Body of pancreas (tissue), 4 donors: ENCODE measurements at regions not wholly inside any gene's neighbourhood (a gene's known extent, or its start where the extent isn't known, plus 50 kb on each side); places are given as distances from the start of the nearest gene placed in this dataset.

Experiments used
- ATAC-seq: fragments of 150-250 bp; one replicate; pipeline ENCODE4 v1.9.1; 2016
- DNase-seq, 4 donors: peaks; one replicate each; pipeline ENCODE4 v3.0.0-alpha.2; 2019
- H3K27ac ChIP-seq, 4 donors: fragments of 200-600 bp; sonication (generic); 1 replicate in 3 of 4; 2 replicates in 1 of 4; pipeline versions ENCODE4 v1.5.1 to v1.6.1; 2016 to 2019; ENCODE audit warnings: mild to moderate bottlenecking in 1 of 4, mixed read lengths in 1 of 4, moderate library complexity in 1 of 4
- H3K27me3 ChIP-seq, 2 donors: fragments of 200-600 bp; sonication (generic); one replicate each; pipeline ENCODE4 v1.6.0; 2016; ENCODE audit warnings: mild to moderate bottlenecking in 1 of 2
- H3K36me3 ChIP-seq, 2 donors: fragments of 200-600 bp; sonication (generic); replicated peaks in 1 of 2; 2 replicates each; pipeline ENCODE4 v1.5.1; 2016; ENCODE audit warnings: low read depth in 2 of 2; ENCODE audit not compliant: insufficient read depth in 1 of 2
- H3K4me1 ChIP-seq: fragments of 200-600 bp; sonication (generic); one replicate; pipeline ENCODE4 v1.6.0; 2016
- H3K4me3 ChIP-seq, 2 donors: fragments of 200-600 bp; sonication (generic); 1 replicate in 1 of 2; 2 replicates in 1 of 2; pipeline ENCODE4 v1.5.1; 2016 to 2019
- H3K9me3 ChIP-seq, 3 donors: fragments of 200-600 bp; sonication (generic); 1 replicate in 2 of 3; 2 replicates in 1 of 3; pipeline ENCODE4 v1.5.1; 2016
- CTCF ChIP-seq, 7 experiments: fragments of 450-650 bp in 4 of 7; fragments of 200-600 bp in 3 of 7; sonication (generic) in 3 of 7; IDR thresholded peaks; one replicate each; pipeline ENCODE4 v1.5.1; 2016 to 2019; ENCODE audit warnings: antibody characterized with exemption in 7 of 7
- POLR2A ChIP-seq, 3 donors: fragments of 450-650 bp; IDR thresholded peaks; one replicate each; pipeline ENCODE4 v1.6.1; 2016; ENCODE audit warnings: antibody characterized with exemption in 3 of 3, mild to moderate bottlenecking in 2 of 3
- WGBS, 2 donors: methylation state at CpG; one replicate each; pipeline ENCODE4 v1.1.5; 2017; 5-methylcytosine and 5-hydroxymethylcytosine counted together
- intact Hi-C: fragments of 100-400 bp; cut with DNase I; formaldehyde crosslinking; loops from one replicate; pipeline ENCODE4 v1.15.1; 2023

GRCh38 chr7:7077945-7078344 is 104.4 kb upstream of the C1GALT1 start:
- intact Hi-C loops: no loop called here
- Histone ChIP-seq H3K27ac (no peak overlapping the region), H3K9me3 (no peaks in the 10 kb centered on the region), H3K27me3 (no peaks in the 10 kb centered on the region), H3K4me1 (no peaks in the 10 kb centered on the region), H3K36me3 (no peaks in the 10 kb centered on the region), H3K4me3 (no peak overlapping the region)
- no peak for ATAC-seq
- TF ChIP-seq POLR2A (IDR thresholded peaks at IDR 0.05) (no peak), CTCF (IDR thresholded peaks at IDR 0.05) (no peak)
- WGBS, 2 donors: 61 to 62% methylated on average over 8 of the region's 8 CpGs
- DNase-seq: no peak

GRCh38 chr7:7080802-7081201 is 101.5 kb upstream of the C1GALT1 start:
- no peak for TF ChIP-seq POLR2A (IDR thresholded peaks at IDR 0.05)
- TF ChIP-seq CTCF (IDR thresholded peaks at IDR 0.05): no peak
- DNase-seq (no peak), ATAC-seq (no peak)
- intact Hi-C loops: no loop called here
- 56 to 65% methylated on average over 2 of the region's 2 CpGs for WGBS, 2 donors
- H3K36me3 ChIP-seq: no peaks in the 10 kb centered on the region
- no peaks in the 10 kb centered on the region for H3K9me3 ChIP-seq
- no peaks in the 10 kb centered on the region for H3K27me3 ChIP-seq
- no peak overlapping the region for H3K4me3 ChIP-seq
- H3K27ac ChIP-seq: no peak overlapping the region
- no peaks in the 10 kb centered on the region for H3K4me1 ChIP-seq

GRCh38 chr7:7090460-7090859 is 91.9 kb upstream of the C1GALT1 start:
- H3K4me1 ChIP-seq: no peaks in the 10 kb centered on the region
- intact Hi-C loops: loop anchor here (10.0 kb wide), 1 partner anchor 444 kb away; the partner anchor contains the start of gene COL28A1
- no peak overlapping the region for H3K27ac ChIP-seq
- H3K9me3 ChIP-seq: no peaks in the 10 kb centered on the region
- TF ChIP-seq CTCF (IDR thresholded peaks at IDR 0.05): no peak
- TF ChIP-seq POLR2A (IDR thresholded peaks at IDR 0.05): no peak
- H3K36me3 ChIP-seq: no peaks in the 10 kb centered on the region
- H3K4me3 ChIP-seq: no peak overlapping the region
- DNase-seq (no peak), ATAC-seq (no peak)
- 37% methylated on average over 1 of the region's 1 CpG for WGBS, 2 donors
- no peaks in the 10 kb centered on the region for H3K27me3 ChIP-seq

GRCh38 chr7:7098280-7098818 is 84.0 kb upstream of the C1GALT1 start:
- no peak for DNase-seq
- 92 to 93% methylated on average over 1 of the region's 1 CpG for WGBS, 2 donors
- intact Hi-C loops: loop anchor here (10.0 kb wide), 1 partner anchor 436 kb away; the partner anchor contains the start of gene COL28A1

More at GRCh38 chr7:7098280-7098818, 84.0 kb upstream of the C1GALT1 start:
- Histone ChIP-seq H3K27ac (no peak overlapping the region), H3K36me3 (no peaks in the 10 kb centered on the region), H3K4me3 (no peak overlapping the region), H3K4me1 (peaks cover 15% of the 10 kb centered on the region), H3K9me3 (no peaks in the 10 kb centered on the region), H3K27me3 (no peaks in the 10 kb centered on the region)
- TF ChIP-seq CTCF (IDR thresholded peaks at IDR 0.05) (no peak), POLR2A (IDR thresholded peaks at IDR 0.05) (no peak)
- ATAC-seq: no peak
